Endothelial cell (in vitro differentiated cells): ENCODE measurements at regions not wholly inside any gene's neighbourhood (a gene's known extent, or its start where the extent isn't known, plus 50 kb on each side); places are given as distances from the start of the nearest gene placed in this dataset.

Source experiments
- DNase-seq: peaks from one replicate; pipeline ENCODE4 v3.0.0; 2021; ENCODE audit warnings: low spot score
- H3K27ac Mint-ChIP-seq: one replicate; pipeline ENCODE4 v1.8.0; 2021; ENCODE audit warnings: mixed read lengths, inconsistent platforms; ENCODE audit not compliant: unreplicated experiment
- H3K27me3 Mint-ChIP-seq: one replicate; pipeline ENCODE4 v1.8.0; 2021; ENCODE audit warnings: mild to moderate bottlenecking, moderate library complexity, mixed read lengths, inconsistent platforms; ENCODE audit not compliant: unreplicated experiment
- H3K36me3 Mint-ChIP-seq: one replicate; pipeline ENCODE4 v1.8.0; 2021; ENCODE audit warnings: mild to moderate bottlenecking, low read depth, mixed read lengths, inconsistent platforms; ENCODE audit not compliant: unreplicated experiment
- H3K4me1 Mint-ChIP-seq: one replicate; pipeline ENCODE4 v1.8.0; 2021; ENCODE audit warnings: mild to moderate bottlenecking, mixed read lengths, inconsistent platforms; ENCODE audit not compliant: unreplicated experiment
- H3K4me3 Mint-ChIP-seq: one replicate; pipeline ENCODE4 v1.8.0; 2021; ENCODE audit warnings: mild to moderate bottlenecking, mixed read lengths, inconsistent platforms; ENCODE audit not compliant: unreplicated experiment
- H3K9me3 Mint-ChIP-seq: one replicate; pipeline ENCODE4 v1.8.0; 2021; ENCODE audit warnings: mixed read lengths, inconsistent platforms; ENCODE audit not compliant: unreplicated experiment
- CTCF ChIP-seq: fragments of 200-600 bp; sonication (generic); IDR thresholded peaks from one replicate; pipeline ENCODE4 v1.5.0; 2021; ENCODE audit warnings: antibody characterized with exemption; ENCODE audit not compliant: unreplicated experiment

- peaks cover 3% of the 10 kb centered on the region for H3K4me1 Mint-ChIP-seq
- no peak for TF ChIP-seq CTCF
- no peak for DNase-seq
- H3K36me3 Mint-ChIP-seq, result no peaks in the 10 kb centered on the region
- H3K9me3 Mint-ChIP-seq, result no peaks in the 10 kb centered on the region
- no peak overlapping the region for H3K27ac Mint-ChIP-seq
- H3K4me3 Mint-ChIP-seq, result no peak overlapping the region
- H3K27me3 Mint-ChIP-seq, result no peaks in the 10 kb centered on the region
Measured at GRCh38 chr3:59246719-59247401, 197.0 kb upstream of the CFAP20DC start.

- Mint-ChIP-seq H3K27me3 (no peaks in the 10 kb centered on the region), H3K36me3 (no peaks in the 10 kb centered on the region), H3K27ac (no peak overlapping the region), H3K9me3 (no peaks in the 10 kb centered on the region), H3K4me1 (peaks cover 4% of the 10 kb centered on the region), H3K4me3 (no peak overlapping the region)
- TF ChIP-seq CTCF, result no peak
- no peak for DNase-seq
Measured at GRCh38 chr3:59245859-59246501, 196.2 kb upstream of the CFAP20DC start.

- no peaks in the 10 kb centered on the region for H3K36me3 Mint-ChIP-seq
- no peaks in the 10 kb centered on the region for H3K9me3 Mint-ChIP-seq
- peaks cover 6% of the 10 kb centered on the region for H3K4me1 Mint-ChIP-seq
- no peak for DNase-seq
- TF ChIP-seq CTCF, result no peak
- H3K27ac Mint-ChIP-seq, result no peak overlapping the region
- no peaks in the 10 kb centered on the region for H3K27me3 Mint-ChIP-seq
- H3K4me3 Mint-ChIP-seq, result no peak overlapping the region
Measured at GRCh38 chr3:59245300-59245858, 195.6 kb upstream of the CFAP20DC start.

GRCh38 chr3:59244343-59244742 is 194.5 kb upstream of the CFAP20DC start:
- Mint-ChIP-seq H3K9me3 (no peaks in the 10 kb centered on the region), H3K36me3 (no peaks in the 10 kb centered on the region), H3K4me3 (no peak overlapping the region), H3K4me1 (peaks cover 9% of the 10 kb centered on the region), H3K27me3 (peaks cover under 1% of the 10 kb centered on the region), H3K27ac (no peak overlapping the region)
- TF ChIP-seq CTCF, result no peak
- DNase-seq, result no peak

- DNase-seq, result no peak
- TF ChIP-seq CTCF, result no peak
- peaks cover 9% of the 10 kb centered on the region for H3K4me1 Mint-ChIP-seq
- H3K27ac Mint-ChIP-seq, result no peak overlapping the region
- peaks cover 3% of the 10 kb centered on the region for H3K27me3 Mint-ChIP-seq
- no peaks in the 10 kb centered on the region for H3K9me3 Mint-ChIP-seq
- H3K4me3 Mint-ChIP-seq, result no peak overlapping the region
- H3K36me3 Mint-ChIP-seq, result no peaks in the 10 kb centered on the region
Measured at GRCh38 chr3:59243476-59243875, 193.7 kb upstream of the CFAP20DC start.
